HEK293 (cell line): ENCODE measurements at regions not wholly inside any gene's neighbourhood (a gene's known extent, or its start where the extent isn't known, plus 50 kb on each side); places are given as distances from the start of the nearest gene placed in this dataset.

Experiments used
- CTCF ChIA-PET: fragments of 350-600 bp; formaldehyde crosslinking; extraction: SDS; loops from one replicate; lab custom pipeline; 2021; ENCODE audit warnings: antibody characterized with exemption; lab: Yijun Ruan, JAX
- POLR2A ChIA-PET: fragments of 300-600 bp; formaldehyde crosslinking; extraction: SDS; loops from one replicate; lab custom pipeline; 2020; ENCODE audit warnings: antibody characterized with exemption, inconsistent platforms; lab: Yijun Ruan, JAX
- H3K27ac ChIP-seq: fragments of 200-500 bp; sonication (Bioruptor generic); 2 replicates; pipeline ENCODE4 v1.5.1; 2014; ENCODE audit warnings: low read depth, low read length, control low read depth, inconsistent platforms; ENCODE audit errors: extremely low read depth
- H3K36me3 ChIP-seq, 2 experiments: fragments of 200-500 bp in 1 of 2; sonication (Bioruptor generic) in 1 of 2; 1 replicate in 1 of 2; 2 replicates in 1 of 2; pipeline ENCODE4 v1.5.1; 2014 to 2017; ENCODE audit warnings: inconsistent platforms in 2 of 2, low read length in 2 of 2; ENCODE audit not compliant: control insufficient read depth in 2 of 2, insufficient read depth in 1 of 2
- H3K4me1 ChIP-seq: fragments of 200-500 bp; sonication (Bioruptor generic); 2 replicates; pipeline ENCODE4 v1.5.1; 2014; ENCODE audit warnings: mild to moderate bottlenecking, low read length, inconsistent platforms; ENCODE audit not compliant: control insufficient read depth, insufficient read depth
- H3K4me3 ChIP-seq: 2 replicates; pipeline ENCODE4 v1.5.1; 2011; ENCODE audit warnings: low read depth, mild to moderate bottlenecking, control low read depth, low read length, moderate library complexity
- H3K9me3 ChIP-seq: fragments of 200-500 bp; sonication (Bioruptor generic); 2 replicates; pipeline ENCODE4 v1.5.1; 2014; ENCODE audit warnings: low read depth, low read length, inconsistent platforms; ENCODE audit not compliant: control insufficient read depth, insufficient read depth
- FEZF1 ChIP-seq: fragments of 450-650 bp; formaldehyde crosslinking; IDR thresholded peaks from 2 replicates; pipeline ENCODE4 v1.5.1; 2016; ENCODE audit warnings: missing biosample characterization, missing genetic modification characterization
- HOXA7 ChIP-seq: sonication (generic); formaldehyde crosslinking; IDR thresholded peaks from 2 replicates; pipeline ENCODE4 v1.8.1; 2022; ENCODE audit warnings: missing genetic modification reagents, borderline replicate concordance
- MZF1 ChIP-seq: fragments of 450-650 bp; formaldehyde crosslinking; IDR thresholded peaks from 2 replicates; pipeline ENCODE4 v1.5.1; 2017; ENCODE audit warnings: missing biosample characterization, missing genetic modification characterization, borderline replicate concordance
- PRDM1 ChIP-seq: fragments of 450-650 bp; formaldehyde crosslinking; IDR thresholded peaks from 2 replicates; pipeline ENCODE4; 2016; ENCODE audit warnings: missing biosample characterization, missing genetic modification characterization
- SALL2 ChIP-seq: fragments of 450-650 bp; formaldehyde crosslinking; IDR thresholded peaks from 2 replicates; pipeline ENCODE4 v1.5.0; 2017; ENCODE audit warnings: missing biosample characterization, mild to moderate bottlenecking, missing genetic modification characterization, borderline replicate concordance
- WT1 ChIP-seq: fragments of 450-650 bp; formaldehyde crosslinking; IDR thresholded peaks from 2 replicates; pipeline ENCODE4 v1.5.1; 2016; ENCODE audit warnings: missing biosample characterization, missing genetic modification characterization
- ZBTB49 ChIP-seq: fragments of 450-650 bp; formaldehyde crosslinking; IDR thresholded peaks from 2 replicates; pipeline ENCODE4 v1.5.1; 2016; ENCODE audit warnings: missing biosample characterization, missing genetic modification characterization, low read depth
- ZNF169 ChIP-seq: fragments of 450-650 bp; formaldehyde crosslinking; IDR thresholded peaks from 2 replicates; pipeline ENCODE4 v1.5.1; 2016; ENCODE audit warnings: missing biosample characterization, missing genetic modification characterization
- ZNF184 ChIP-seq: fragments of 450-650 bp; IDR thresholded peaks from 2 replicates; pipeline ENCODE4 v1.5.1; 2018; ENCODE audit warnings: missing biosample characterization, mild to moderate bottlenecking, missing genetic modification characterization
- ZNF202 ChIP-seq: fragments of 450-650 bp; formaldehyde crosslinking; IDR thresholded peaks from 2 replicates; pipeline ENCODE4 v1.5.1; 2016; ENCODE audit warnings: missing biosample characterization, missing genetic modification characterization, borderline replicate concordance
- ZNF311 ChIP-seq: fragments of 450-650 bp; formaldehyde crosslinking; IDR thresholded peaks from 2 replicates; pipeline ENCODE4 v1.5.1; 2017; ENCODE audit warnings: missing biosample characterization, missing genetic modification characterization, borderline replicate concordance
- ZNF501 ChIP-seq: fragments of 450-650 bp; formaldehyde crosslinking; IDR thresholded peaks from 2 replicates; pipeline ENCODE4 v1.5.1; 2016; ENCODE audit warnings: missing biosample characterization, missing genetic modification characterization
- ZNF510 ChIP-seq: fragments of 450-650 bp; formaldehyde crosslinking; IDR thresholded peaks from 2 replicates; pipeline ENCODE4 v1.5.1; 2018; ENCODE audit warnings: mild to moderate bottlenecking, missing genetic modification characterization, missing biosample characterization; ENCODE audit not compliant: insufficient replicate concordance
- ZNF530 ChIP-seq: fragments of 450-650 bp; formaldehyde crosslinking; IDR thresholded peaks from 2 replicates; pipeline ENCODE4 v1.5.1; 2016; ENCODE audit warnings: low read depth, missing biosample characterization, missing genetic modification characterization
- ZNF544 ChIP-seq: fragments of 450-650 bp; formaldehyde crosslinking; IDR thresholded peaks from 2 replicates; pipeline ENCODE4 v1.5.0; 2017; ENCODE audit warnings: missing biosample characterization, missing genetic modification characterization
- ZNF830 ChIP-seq: fragments of 450-650 bp; IDR thresholded peaks from 2 replicates; pipeline ENCODE4 v1.5.0; 2018; ENCODE audit warnings: missing biosample characterization, missing genetic modification characterization, low read depth, mild to moderate bottlenecking, moderate library complexity
- TF ChIP-seq, protein P1 (sequence below): fragments of 450-650 bp; formaldehyde crosslinking; IDR thresholded peaks from 2 replicates; pipeline ENCODE4 v1.5.1; 2017; ENCODE audit warnings: missing biosample characterization, missing genetic modification characterization
- TF ChIP-seq, protein P2 (sequence below): fragments of 450-650 bp; formaldehyde crosslinking; IDR thresholded peaks from 2 replicates; pipeline ENCODE4 v1.5.1; 2017; ENCODE audit warnings: missing biosample characterization, missing genetic modification characterization
- TF ChIP-seq, protein P3 (sequence below): fragments of 450-650 bp; formaldehyde crosslinking; IDR thresholded peaks from 2 replicates; pipeline ENCODE4 v1.5.1; 2017; ENCODE audit warnings: missing biosample characterization, mild to moderate bottlenecking, missing genetic modification characterization, moderate library complexity

- TF ChIP-seq, protein P1, sequence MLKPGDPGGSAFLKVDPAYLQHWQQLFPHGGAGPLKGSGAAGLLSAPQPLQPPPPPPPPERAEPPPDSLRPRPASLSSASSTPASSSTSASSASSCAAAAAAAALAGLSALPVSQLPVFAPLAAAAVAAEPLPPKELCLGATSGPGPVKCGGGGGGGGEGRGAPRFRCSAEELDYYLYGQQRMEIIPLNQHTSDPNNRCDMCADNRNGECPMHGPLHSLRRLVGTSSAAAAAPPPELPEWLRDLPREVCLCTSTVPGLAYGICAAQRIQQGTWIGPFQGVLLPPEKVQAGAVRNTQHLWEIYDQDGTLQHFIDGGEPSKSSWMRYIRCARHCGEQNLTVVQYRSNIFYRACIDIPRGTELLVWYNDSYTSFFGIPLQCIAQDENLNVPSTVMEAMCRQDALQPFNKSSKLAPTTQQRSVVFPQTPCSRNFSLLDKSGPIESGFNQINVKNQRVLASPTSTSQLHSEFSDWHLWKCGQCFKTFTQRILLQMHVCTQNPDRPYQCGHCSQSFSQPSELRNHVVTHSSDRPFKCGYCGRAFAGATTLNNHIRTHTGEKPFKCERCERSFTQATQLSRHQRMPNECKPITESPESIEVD (tag by site-specific recombination), result no peak
- TF ChIP-seq ZNF202 (tag by site-specific recombination) (no peak), HOXA7 (no peak), ZNF544 (no peak), ZNF501 (no peak), ZNF311 (no peak), PRDM1 (tag by site-specific recombination) (no peak)
- TF ChIP-seq, all 188 proteins: peak for 0
Observed at GRCh38 chr4:180953572-180953971, 1289.6 kb upstream of the TENM3 start (continued).

DNA sequence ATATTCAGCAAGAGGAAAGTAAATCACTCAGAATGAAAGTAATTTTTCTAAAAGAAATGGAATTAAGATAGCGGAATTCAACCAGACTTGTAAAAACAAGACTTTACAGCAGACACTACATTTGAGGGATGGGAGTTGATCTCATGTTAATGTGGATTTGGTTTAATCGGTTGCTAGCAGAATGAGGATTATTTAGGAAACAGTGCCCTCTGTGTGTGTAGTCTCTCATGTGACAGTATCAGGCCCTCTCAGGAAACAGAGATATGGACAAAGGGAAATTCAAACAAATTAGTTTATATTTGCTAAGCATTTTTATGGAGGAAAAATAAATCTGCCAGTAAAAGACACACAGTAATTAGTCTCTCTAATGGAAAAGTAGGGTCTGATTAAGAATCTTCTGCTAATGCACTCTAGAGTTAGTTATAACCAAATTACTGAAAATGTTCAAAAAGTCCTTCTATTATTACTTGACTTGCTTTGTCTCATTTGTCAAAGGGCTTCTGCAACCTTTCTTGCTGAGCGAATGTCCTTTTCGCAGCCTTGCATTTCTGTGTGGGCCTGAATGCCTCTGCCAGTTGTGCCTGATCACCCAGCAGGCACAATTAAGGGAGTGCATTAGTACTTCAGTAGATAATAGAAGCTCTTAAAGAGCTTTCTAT, 1282.3 kb upstream of the TENM3 start:
- H3K4me3 ChIP-seq, result no peak overlapping the region
- no peak overlapping the region for H3K27ac ChIP-seq
- H3K9me3 ChIP-seq, result no peaks in the 10 kb centered on the region
- no peaks in the 10 kb centered on the region for H3K4me1 ChIP-seq
- H3K36me3 ChIP-seq, result no peaks in the 10 kb centered on the region
- TF ChIP-seq FEZF1 (tag by site-specific recombination) (peak; percentile 13; the same call in 1 of the 2 replicates), ZNF501 (no peak)
- TF ChIP-seq, all 188 proteins: peak for 1
- CTCF ChIA-PET, result interaction anchor here (0.7 kb wide), 1 partner anchor 49 kb away, joined by 4 read pairs; no protein-coding TSS in a partner anchor
- POLR2A ChIA-PET, result no interaction called here

DNA sequence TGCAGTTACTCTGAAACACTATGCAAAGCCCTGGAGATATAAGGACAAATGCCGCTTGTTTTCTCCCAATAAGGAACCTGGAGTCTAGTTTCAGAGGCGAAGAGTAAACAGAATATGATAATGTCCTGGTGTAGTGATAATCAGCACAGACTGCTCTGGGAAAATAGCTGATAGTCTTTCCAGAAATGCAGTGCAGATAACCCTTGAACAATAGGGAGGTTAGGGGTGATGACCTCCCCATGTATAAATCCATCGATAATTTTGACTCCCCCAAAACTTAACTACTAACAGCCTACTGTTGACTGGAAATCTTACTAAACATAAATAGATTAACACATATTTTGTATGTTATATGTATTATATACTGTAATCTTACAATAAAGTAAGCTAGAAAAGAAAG, 1280.9 kb upstream of the TENM3 start:
- H3K4me1 ChIP-seq, result no peaks in the 10 kb centered on the region
- H3K27ac ChIP-seq, result no peak overlapping the region
- no peak overlapping the region for H3K4me3 ChIP-seq
- H3K9me3 ChIP-seq, result no peaks in the 10 kb centered on the region
- H3K36me3 ChIP-seq, result no peaks in the 10 kb centered on the region
- POLR2A ChIA-PET, result no interaction called here
- TF ChIP-seq, protein P2, sequence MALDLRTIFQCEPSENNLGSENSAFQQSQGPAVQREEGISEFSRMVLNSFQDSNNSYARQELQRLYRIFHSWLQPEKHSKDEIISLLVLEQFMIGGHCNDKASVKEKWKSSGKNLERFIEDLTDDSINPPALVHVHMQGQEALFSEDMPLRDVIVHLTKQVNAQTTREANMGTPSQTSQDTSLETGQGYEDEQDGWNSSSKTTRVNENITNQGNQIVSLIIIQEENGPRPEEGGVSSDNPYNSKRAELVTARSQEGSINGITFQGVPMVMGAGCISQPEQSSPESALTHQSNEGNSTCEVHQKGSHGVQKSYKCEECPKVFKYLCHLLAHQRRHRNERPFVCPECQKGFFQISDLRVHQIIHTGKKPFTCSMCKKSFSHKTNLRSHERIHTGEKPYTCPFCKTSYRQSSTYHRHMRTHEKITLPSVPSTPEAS, result no peak
- TF ChIP-seq WT1 (tag by site-specific recombination), result no peak
- TF ChIP-seq, all 188 proteins: peak for 0
- CTCF ChIA-PET, result interaction anchor here (0.6 kb wide), 1 partner anchor 216 kb away, joined by 4 read pairs; no protein-coding TSS in a partner anchor

DNA sequence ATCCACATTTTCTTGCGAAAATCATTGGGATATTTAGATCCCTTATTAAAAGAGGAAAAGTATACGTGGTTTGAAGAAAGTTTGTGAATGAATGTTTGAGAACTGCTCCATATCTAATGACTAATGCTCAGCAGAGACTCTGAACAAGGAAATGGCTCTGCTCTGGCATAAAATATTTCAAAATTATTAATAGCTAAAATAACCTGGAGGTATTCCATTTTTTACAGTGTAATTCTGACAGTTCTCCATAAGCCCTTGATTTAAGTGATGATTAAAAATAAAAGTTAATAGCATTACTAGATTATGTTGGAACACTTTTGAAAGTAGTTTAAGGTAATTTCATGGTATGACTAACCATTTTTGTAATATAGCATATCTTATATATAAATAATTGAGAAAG, 1276.9 kb upstream of the TENM3 start:
- Histone ChIP-seq H3K27ac (no peak overlapping the region), H3K4me3 (no peak overlapping the region), H3K4me1 (no peaks in the 10 kb centered on the region), H3K36me3 (no peaks in the 10 kb centered on the region), H3K9me3 (no peaks in the 10 kb centered on the region)
- POLR2A ChIA-PET, result no interaction called here
- CTCF ChIA-PET, result no interaction called here
- no peak for TF ChIP-seq ZNF830 (tag by site-specific recombination)
- no peak for TF ChIP-seq ZNF510 (tag by site-specific recombination)
- TF ChIP-seq, protein P3, sequence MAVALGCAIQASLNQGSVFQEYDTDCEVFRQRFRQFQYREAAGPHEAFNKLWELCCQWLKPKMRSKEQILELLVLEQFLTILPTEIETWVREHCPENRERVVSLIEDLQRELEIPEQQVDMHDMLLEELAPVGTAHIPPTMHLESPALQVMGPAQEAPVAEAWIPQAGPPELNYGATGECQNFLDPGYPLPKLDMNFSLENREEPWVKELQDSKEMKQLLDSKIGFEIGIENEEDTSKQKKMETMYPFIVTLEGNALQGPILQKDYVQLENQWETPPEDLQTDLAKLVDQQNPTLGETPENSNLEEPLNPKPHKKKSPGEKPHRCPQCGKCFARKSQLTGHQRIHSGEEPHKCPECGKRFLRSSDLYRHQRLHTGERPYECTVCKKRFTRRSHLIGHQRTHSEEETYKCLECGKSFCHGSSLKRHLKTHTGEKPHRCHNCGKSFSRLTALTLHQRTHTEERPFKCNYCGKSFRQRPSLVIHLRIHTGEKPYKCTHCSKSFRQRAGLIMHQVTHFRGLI (tag by site-specific recombination), result no peak
- TF ChIP-seq ZNF169 (tag by site-specific recombination), result no peak
- TF ChIP-seq ZBTB49 (tag by site-specific recombination), result no peak
- no peak for TF ChIP-seq ZNF184
- TF ChIP-seq ZNF530 (tag by site-specific recombination), result no peak
- TF ChIP-seq SALL2 (tag by site-specific recombination), result no peak
- no peak for TF ChIP-seq MZF1 (tag by site-specific recombination)
